NCI-H526 treated with DMSO at 0.1 percent for 48 hours (cell line): ENCODE measurements at regions not wholly inside any gene's neighbourhood (a gene's known extent, or its start where the extent isn't known, plus 50 kb on each side); places are given as distances from the start of the nearest gene placed in this dataset.
A peak's percentile ranks its signal among the peaks of the same experiment; 100 is the strongest.

Experiments used
- DNase-seq: peaks from one replicate; lab custom pipeline; 2025; lab: John Stamatoyannopoulos, UW

DNA sequence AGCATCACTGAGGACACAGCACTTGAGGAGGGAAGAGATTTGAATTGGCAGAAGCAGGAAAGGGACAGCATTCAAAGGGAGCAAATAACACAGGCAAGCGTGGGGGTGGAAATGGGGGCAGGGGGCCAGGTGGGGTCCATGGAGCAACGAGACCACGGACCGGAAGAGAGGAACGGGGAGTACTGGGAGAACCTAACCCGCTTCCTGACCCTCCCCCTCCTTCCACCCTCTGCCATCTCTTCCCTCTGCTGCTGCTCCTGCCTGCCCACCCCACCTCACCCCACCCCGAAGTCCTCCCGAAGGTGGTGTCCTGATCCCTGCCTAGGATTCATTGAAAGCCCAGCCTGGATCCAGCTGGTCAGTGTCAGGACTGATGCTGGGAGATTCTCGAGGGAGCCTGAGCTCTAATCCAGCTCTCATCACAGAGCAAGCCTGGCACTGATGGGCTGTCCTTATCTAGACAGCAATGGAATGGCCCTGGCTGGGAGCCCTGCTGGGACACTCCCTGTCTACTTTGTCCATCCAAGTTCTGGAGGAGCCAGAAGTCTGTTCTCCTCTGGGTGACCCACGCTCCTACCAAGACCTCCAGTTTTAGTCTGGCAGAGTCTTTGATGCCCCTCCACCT lies 105.0 kb downstream of the TRIM29 start:
- no peak for DNase-seq

DNA sequence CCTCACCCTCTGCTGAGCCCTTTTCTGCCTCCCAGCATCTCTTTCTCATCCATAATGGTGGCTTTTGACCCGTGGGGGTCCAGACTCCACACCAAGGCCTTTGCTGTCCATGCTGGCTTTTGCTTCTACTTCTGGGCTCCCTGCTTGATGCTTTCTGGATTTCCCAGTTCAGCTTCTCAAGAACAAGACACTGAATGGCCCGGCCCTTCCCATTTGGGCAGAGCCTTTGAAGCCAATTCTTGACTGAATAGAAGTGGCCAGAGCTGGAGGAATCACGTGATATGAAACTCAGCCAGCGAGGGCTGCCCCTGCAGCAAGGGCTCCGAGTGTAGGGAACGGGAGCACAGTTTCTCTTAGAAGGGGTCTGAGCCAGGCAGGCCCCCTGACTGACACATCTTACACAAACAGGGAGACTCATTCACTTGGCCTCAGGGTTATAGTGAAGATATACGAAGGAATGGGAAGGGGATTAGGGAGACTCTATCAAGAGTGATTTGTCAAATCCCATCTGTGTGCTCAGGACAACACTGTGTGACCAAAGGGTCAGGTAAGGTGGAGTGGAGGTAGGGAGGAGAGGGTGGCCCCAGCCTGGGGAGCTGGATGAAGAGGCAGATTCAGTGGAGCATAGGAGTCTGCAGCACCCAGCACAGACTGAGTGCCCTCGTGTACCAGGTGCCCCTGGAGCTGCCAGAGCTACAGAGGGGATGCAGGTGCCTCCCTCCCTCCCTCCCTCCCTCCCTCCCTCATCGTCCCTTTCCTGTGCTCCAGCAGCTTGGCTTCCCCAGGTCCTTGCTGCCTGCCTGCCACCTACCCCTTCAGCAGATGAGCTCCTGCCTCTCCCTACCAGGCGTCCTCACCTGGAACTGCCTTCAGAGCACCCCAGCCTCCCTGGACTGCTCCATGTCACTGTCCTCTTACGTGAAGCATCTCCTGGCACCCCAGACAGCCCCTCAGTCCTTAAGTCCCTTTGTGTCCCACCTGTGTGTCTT lies 106.0 kb downstream of the TRIM29 start:
- no peak for DNase-seq

DNA sequence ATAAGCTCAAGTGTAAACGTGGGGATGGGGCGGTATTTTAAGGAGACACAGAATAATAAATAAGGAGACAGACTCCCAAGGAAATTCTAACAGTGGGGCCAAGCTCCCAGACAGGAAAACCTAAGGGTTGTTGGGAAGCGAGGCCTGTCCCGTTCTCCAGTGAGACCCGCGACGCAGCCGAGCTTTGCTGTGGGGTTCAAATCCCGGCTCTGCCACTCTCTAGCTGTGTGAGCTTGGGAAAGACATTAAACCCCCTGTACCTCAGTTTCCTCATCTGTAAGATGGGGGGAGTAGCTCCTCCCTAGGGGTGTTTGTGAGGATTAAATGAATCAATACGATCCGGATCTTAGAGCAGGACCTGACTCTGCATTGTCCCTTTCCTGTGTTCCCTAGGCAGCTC lies 106.8 kb downstream of the TRIM29 start:
- DNase-seq: no peak

DNA sequence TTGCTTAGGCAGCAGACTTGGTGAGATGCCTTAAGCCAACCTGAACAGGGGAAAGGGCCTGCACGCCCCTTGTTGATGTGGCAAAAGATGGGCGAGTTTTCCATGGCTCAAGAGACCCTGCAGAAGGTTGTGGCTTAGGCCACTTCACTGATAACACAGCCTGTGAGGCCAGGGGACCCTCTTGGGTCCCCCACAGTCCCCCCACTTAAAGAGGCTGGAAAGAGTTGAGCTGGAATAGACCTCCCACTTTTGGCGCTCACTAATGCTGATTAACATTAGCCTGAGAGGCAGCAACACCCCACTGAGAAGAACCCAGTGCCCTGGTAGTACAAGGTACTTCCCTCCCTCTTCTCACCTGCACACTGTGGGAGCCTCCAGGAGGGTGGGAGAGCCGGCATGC lies 107.5 kb downstream of the TRIM29 start:
- no peak for DNase-seq

DNA sequence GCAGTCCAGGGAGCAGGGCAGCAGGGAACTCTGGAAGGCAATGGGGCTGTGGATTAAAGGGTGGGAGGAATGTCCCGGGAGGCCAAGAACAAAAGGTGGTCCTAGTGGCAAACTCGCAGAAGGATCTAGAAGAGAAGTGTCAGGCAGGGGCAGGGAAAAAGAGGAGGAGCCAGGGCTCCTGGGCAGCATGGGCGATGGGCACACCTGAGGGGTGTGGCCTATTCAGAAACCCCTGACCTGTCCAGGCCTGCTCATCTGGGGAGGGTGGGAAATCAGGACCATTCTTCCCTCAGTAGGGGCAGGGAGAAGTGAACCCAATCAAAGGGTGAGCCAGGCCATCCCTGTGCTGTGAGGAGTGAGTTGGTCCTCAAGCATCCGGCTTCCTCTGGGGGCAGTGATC lies 108.6 kb downstream of the TRIM29 start:
- no peak for DNase-seq

DNA sequence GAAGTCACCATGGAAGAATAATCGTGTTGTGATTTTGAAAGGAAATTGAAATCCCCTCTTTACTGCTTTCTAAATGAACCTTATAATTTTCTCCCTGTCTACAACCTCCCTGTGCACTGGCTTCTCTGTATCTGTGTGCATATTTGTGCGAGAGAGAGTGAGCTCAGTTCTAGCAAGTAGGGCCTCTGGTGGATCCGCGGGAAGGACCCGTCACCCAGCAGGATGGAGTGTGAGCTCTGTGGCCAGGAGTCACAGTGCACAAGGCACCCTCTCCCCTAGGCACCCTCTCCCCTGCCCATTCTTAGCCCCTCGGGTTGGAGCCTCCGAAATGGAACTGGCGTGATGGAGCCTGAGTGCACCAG lies 109.0 kb downstream of the TRIM29 start:
- no peak for DNase-seq

DNA sequence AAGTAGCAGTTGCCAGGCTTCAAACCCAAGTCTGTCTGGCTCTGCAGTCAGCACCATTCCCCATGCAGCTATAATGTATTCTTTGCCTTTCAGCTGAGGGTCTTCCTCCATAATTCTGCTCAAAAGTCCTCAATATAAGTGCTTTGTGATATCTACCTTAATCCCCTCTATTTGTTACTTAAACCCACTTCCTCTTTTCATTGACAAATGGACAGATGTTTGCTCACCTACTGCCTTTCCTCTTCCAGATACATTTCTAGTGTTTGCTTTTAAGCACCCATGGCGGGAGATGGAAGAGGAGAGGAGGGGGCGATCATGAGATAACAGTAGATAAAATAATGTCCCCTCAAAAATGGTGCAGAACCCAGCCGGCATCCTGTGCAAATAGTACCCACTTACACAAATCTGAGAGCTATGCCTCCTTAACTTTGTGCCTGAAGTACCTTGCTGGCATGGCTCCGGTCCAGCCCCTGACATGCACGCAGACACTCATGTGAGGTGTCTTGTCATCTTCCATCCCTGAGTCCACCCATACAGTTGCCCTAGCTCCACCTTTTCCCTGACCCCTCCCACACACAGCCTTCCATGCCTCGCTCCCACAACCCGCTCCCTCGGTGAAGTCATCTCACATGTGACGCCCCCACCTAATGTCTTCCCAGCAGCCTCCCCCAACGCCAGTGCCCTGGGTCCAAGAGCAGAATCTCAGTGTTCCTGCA lies 109.6 kb downstream of the TRIM29 start:
- DNase-seq: no peak

DNA sequence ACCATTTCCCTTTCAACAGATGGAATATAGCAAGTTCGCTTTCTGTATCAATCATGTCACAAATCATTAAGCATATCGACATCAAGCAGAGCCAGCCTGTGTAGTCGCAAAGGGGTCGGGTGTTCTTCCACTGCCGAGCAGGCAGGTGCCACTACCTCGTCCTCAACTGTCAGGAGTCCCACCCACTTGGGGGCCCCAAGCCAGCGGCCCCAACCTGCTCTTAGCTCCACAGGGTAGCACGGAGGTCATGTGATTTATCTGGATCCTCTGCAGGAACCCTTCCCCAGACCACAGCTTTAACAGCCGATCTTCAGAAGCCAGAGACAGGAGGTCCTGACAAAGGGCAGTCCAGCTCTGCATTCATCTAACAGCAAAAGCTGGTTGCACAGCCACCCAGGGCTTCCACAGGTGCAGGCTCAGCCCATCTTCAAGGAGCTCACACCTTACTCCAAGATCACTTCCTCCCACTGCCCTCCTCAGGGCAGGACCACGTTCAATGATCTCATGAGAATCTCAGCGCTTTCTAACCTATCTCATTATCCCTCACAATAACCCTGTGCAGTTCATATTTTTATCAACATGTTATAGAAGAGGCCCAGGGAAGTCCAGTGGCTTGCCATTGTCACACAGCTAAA lies 110.2 kb downstream of the TRIM29 start:
- DNase-seq: no peak

DNA sequence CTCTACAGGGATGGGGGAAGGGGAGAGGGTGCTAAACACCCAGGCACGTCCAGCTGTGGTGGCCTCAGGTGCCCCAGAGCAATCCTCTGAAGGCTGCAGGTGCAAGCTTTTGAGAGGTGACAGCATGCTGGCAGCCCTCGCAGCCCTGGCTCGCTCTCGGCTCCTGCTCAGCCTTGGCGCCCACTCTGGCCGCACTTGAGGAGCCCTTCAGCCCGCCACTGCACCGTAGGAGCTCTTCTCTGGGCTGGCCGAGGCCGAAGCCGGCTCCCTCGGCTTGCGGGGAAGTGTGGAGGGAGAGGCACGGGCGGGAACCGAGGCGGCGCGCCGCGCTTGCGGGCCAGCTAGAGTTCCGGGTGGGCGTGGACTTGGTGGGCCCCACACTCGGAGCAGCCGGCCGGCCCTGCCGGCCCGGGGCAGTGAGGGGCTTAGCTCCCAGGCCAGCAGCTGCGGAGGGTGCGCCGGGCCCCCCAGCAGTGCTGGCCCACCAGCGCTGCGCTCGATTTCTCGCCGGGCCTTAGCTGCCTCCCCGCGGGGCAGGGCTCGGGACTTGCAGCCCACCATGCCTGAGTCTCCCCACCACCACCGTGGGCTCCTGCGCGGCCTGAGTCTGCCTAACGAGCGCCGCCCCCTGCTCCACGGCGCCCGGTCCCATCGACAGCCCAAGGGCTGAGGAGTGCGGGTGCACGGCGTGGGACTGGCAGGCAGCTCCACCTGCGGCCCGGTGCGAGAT lies 112.1 kb downstream of the TRIM29 start:
- no peak for DNase-seq

DNA sequence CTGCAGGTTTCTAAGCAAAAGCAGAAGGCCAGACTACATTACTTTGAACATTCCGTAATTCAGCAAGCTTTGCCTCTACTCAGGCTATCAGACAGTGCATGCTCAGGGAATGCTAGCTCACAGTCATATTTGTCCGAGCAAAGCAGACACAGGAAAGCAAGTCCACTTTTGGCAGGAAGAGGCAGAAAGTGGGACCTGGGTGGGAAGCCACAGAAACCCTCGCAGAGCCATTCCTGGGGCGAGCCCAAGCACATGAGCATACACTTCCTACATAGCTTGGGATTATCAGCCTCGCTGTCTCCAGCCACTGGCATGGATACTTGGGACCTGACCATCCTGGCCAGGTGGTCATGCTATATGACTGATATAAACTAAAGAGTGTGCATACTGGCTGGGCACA lies 113.3 kb downstream of the TRIM29 start:
- DNase-seq: no peak

DNA sequence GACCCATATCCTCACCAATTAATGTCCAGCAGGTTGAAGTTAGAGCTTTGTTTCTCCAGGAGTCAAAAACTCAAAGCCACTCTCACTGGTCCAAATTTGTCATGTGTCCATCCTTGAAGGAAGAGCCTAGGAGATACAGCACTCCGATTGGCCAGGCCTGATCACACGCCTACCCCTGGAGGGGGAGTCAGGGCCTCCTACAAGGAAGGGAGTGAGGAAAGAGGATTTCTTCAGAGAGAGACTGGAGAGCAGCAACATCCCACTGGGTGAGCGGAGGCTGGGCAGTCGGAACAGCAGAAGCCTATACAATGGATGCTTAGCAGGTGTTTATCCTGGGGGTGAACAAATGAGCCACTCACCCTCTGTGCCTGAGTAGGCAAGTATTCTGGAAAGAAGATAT lies 113.9 kb downstream of the TRIM29 start:
- no peak for DNase-seq

DNA sequence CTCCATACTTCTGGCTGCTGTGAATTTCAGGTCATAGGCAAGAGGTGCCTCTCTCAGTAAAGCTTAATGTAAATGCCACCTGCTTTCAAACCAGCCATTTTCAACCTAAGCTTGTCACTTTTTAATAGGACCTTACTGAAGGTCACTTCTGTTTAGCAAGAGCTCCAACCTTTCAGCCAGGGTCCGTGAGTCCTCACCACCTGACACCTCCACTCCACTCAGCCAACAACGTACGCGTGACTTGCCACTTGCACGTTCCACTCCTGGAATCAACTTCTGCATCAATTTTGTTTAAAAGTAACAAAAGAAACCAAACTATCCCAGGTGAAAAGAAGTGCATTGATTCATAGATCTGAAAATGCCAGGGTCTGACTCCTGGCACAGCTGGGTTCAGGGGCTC lies 114.4 kb downstream of the TRIM29 start:
- no peak for DNase-seq

DNA sequence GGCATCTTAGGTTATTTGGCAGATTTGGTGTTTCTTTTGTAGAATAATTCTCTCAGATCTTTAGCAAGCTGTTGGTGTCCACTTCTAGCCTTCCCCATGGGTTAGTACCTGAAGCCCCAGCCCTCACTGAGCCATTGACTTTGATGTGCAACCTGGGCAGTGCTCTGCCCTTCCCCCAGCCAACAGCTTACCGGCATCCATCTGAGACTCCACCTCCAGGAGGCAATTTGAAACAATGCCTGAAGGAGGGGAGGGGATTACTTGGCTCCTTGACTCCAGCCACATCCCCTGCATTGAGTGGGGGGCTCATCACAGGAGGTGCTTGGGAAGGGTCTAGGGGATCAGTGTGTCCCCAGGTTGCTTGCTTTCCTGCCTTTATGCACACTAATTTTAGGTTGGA lies 114.8 kb downstream of the TRIM29 start:
- DNase-seq: no peak

DNA sequence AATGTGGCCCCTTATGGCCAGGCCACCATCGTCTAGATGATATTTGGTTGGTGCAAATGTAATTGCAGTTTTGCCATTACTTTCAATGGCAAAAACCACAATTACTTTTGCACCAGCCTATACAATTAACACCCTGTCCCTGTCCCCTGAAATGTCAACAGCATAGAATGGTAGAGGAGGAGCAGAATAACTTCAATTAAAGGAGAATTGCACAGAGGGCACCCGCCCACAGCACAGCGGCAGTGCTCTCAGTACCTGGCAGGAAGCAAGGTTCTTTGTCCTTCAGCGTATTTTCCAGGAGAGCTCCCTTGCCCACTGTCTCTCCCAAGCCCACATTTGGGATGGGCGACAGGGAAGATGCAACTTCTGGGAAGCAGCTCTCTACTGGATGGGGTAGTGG lies 115.3 kb downstream of the TRIM29 start:
- no peak for DNase-seq

DNA sequence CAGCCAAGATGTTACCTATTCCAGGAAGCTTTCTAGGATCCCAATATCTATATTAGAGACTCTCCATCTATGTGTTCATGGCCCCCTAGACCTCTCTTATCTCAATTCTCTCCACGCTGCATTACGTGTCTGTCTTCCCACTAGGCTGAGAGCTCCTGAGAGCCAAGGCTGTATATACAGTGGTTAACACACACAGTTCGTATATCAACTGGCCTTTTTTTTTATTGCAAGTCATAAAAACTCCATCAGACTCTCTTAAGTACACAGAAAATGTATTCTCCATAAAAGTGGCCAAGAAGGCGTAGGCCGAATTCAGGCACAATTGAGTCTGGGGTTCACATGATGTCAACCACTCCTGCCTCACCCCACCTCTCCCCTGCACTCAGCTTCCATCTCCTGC lies 115.9 kb downstream of the TRIM29 start:
- no peak for DNase-seq

DNA sequence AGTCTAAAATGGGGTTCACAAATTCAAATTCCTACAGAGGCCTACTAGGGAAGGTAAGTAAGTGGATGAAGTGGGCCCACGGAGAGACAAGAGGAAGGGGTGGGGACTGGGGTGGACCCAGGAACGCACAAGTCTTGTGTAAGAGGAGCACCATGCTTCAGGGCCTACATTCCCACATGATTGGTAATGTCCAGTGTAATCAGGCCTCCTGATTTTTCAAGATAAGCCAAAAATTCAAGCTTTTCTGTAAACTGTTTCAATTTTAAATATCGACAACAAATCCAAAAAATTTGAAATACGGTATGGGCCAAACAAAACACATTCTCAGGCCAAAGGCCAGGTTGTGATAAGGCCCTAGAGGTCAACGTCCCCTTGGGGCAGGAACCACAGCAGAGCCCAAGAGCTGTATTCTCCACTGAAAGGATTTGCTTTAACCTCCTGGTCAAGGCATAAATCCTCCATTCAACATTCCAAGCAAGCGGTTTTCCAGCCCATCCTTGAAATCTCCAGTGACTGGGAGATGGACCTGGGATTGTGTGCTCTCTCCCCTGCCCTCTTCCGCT lies 116.4 kb downstream of the TRIM29 start:
- no peak for DNase-seq

DNA sequence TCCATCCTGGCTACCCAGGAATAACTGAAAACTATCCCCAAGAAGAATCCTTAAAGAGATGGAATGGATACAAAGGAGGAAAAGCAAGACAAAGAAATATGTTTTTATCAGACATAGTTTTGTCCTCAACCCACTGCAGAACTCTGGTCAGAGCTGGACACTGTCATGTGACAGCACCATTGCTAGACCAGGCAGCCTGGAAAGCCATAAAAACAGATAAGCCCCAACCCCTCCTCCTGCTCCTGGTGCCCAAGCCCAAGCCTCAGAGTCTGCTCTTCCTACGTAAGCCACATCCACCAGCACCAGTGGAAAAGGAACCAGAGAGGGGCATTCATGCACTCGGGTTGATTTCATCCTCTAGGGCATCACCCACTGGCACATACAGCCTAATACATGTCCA lies 116.9 kb downstream of the TRIM29 start:
- DNase-seq: no peak

DNA sequence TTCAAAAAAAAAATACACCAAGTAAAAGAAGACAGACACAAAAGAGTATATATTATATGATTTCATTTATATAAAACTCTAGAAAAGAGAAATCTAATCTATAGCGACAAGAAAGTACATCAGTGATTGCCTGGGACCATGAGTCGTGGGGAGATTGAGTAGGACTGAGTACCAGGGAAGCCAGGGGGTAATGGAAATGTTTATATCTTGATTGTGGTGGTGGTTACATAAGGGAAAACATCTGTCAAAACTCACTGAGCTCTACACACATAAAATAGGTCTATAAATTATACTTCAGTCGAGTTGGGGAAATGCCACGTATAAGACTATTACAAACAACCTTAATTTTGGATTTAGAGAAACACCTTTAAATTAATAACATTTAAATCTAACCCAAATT lies 117.4 kb downstream of the TRIM29 start:
- DNase-seq: no peak

DNA sequence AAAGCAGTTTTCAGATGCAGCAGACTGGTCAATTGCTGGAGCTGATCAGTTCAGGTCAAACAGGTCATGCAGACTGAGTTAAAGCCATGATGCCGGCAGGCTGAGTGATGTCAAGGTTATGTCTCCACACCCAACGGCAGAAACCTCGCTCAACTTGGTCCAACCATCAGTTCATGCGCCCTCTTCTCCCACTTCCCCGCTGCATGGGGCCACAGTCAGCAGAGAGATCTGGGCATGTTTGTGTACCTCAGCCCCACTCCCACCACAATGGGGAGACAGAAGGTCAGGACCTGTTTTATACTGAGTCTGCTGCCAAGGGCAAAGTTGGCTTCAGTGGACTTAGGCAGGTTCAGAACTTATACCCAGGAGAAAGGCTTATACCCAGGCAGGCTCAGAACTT lies 118.7 kb downstream of the TRIM29 start:
- no peak for DNase-seq

DNA sequence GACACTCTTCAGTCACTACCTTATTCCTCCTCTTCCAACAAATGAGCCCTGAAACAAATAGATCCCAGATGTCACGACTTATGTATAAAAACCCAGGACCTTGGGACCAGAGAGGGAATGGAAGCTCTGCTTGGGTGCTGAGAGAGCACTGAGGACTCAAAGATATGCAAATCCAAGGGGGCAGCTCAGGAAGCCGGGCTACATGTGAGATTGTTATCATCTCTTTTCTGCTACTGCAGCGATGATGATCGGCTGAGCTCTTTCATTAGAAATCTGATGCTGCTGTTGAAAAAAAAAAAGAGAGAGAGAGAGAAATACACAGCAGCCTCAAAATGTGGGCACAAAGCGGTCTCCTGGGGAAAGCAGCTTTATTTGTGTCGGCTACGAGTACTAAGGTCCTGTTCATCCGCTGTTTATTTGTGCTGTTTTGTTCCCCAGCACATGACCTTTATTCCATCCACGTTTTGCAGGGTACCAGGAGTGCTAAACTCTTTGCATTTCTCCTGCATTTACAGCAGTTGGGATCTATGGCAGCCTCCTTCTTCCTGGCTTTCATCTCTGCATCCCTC lies 120.2 kb downstream of the TRIM29 start:
- DNase-seq: peak; percentile 98
